OCI-LY7 (cell line): ENCODE measurements at regions not wholly inside any gene's neighbourhood (a gene's known extent, or its start where the extent isn't known, plus 50 kb on each side); places are given as distances from the start of the nearest gene placed in this dataset.

Experiments used
- BruUV-seq: library from RNA; stranded (reverse); fragments of 400-500 nt; replicated peaks from 2 replicates; lab custom pipeline; 2021; lab: Mats Ljungman, UMichigan
- CTCF ChIA-PET: fragments of 300-600 bp; sonication (Branson Sonifier 250); formaldehyde crosslinking; loops from one replicate; lab custom pipeline; 2022; ENCODE audit warnings: antibody characterized with exemption; ENCODE audit not compliant: unreplicated experiment; lab: Charles Lee
- POLR2A ChIA-PET: fragments of 300-600 bp; sonication (Branson Sonifier 250); formaldehyde crosslinking; loops from one replicate; lab custom pipeline; 2022; ENCODE audit warnings: antibody characterized with exemption; lab: Charles Lee
- DNase-seq: peaks from one replicate; pipeline ENCODE4 v3.0.0-alpha.2; 2015; ENCODE audit warnings: low spot score
- H2AFZ ChIP-seq: fragments of 200-600 bp; sonication (generic), shearing (Covaris generic); 2 replicates; pipeline ENCODE4 v1.6.1; 2014; ENCODE audit warnings: mild to moderate bottlenecking, antibody characterized with exemption, low read length, moderate library complexity
- H3K27ac ChIP-seq: fragments of 200-600 bp; sonication (generic); 2 replicates; pipeline ENCODE4 v1.5.1; 2014; ENCODE audit warnings: mixed run types, low read depth, mild to moderate bottlenecking, moderate library complexity, low read length, inconsistent platforms; ENCODE audit not compliant: poor library complexity, severe bottlenecking
- H3K36me3 ChIP-seq: fragments of 200-600 bp; sonication (generic); 2 replicates; pipeline ENCODE4 v1.6.1; 2014; ENCODE audit warnings: mild to moderate bottlenecking, antibody characterized with exemption, low read length, moderate library complexity, mixed read lengths; ENCODE audit not compliant: insufficient read depth
- H3K4me1 ChIP-seq: fragments of 200-600 bp; sonication (generic); 2 replicates; pipeline ENCODE4 v1.5.1; 2014; ENCODE audit warnings: mild to moderate bottlenecking, low read length; ENCODE audit not compliant: insufficient read depth, poor library complexity, severe bottlenecking
- H3K4me2 ChIP-seq: fragments of 200-600 bp; sonication (generic); 2 replicates; pipeline ENCODE4 v1.6.1; 2014; ENCODE audit warnings: mild to moderate bottlenecking, low read length
- H3K4me3 ChIP-seq: fragments of 200-600 bp; sonication (generic); 2 replicates; pipeline ENCODE4 v1.5.1; 2014; ENCODE audit warnings: mild to moderate bottlenecking, low read depth, low read length; ENCODE audit not compliant: poor library complexity, severe bottlenecking
- H3K79me2 ChIP-seq: fragments of 200-600 bp; sonication (generic); 2 replicates; pipeline ENCODE4 v1.6.1; 2016; ENCODE audit warnings: low read depth, mild to moderate bottlenecking, low read length, moderate library complexity, mixed read lengths; ENCODE audit not compliant: insufficient read depth
- H3K9me2 ChIP-seq: fragments of 200-600 bp; sonication (generic); 2 replicates; pipeline ENCODE4 v1.6.1; 2016; ENCODE audit warnings: mild to moderate bottlenecking, low read length, mixed read lengths; ENCODE audit not compliant: insufficient read depth
- H3K9me3 ChIP-seq: fragments of 200-600 bp; sonication (generic); 2 replicates; pipeline ENCODE4 v1.6.1; 2014; ENCODE audit warnings: mild to moderate bottlenecking, mixed run types, low read length, mixed read lengths
- H4K20me1 ChIP-seq: fragments of 200-600 bp; sonication (generic); 2 replicates; pipeline ENCODE4 v1.6.1; 2014; ENCODE audit warnings: mild to moderate bottlenecking, antibody characterized with exemption, low read length, moderate library complexity, mixed read lengths; ENCODE audit not compliant: insufficient read depth
- EZH2phosphoT487 ChIP-seq: fragments of 200-600 bp; sonication (generic); IDR thresholded peaks from 2 replicates; pipeline ENCODE4 v1.6.1; 2018; ENCODE audit warnings: low read depth, borderline replicate concordance, mild to moderate bottlenecking, mixed run types, antibody characterized with exemption, low read length, moderate library complexity, mixed read lengths
- intact Hi-C: fragments of 100-400 bp; cut with micrococcal nuclease; formaldehyde crosslinking; loops from one replicate; pipeline ENCODE4 v1.10.0; 2022; ENCODE audit not compliant: unreplicated experiment
- TF ChIP-seq, protein P1 (sequence below): fragments of 200-600 bp; sonication (generic); conservative IDR thresholded peaks from 2 replicates; pipeline ENCODE4 v1.5.1; 2014; ENCODE audit warnings: mild to moderate bottlenecking, antibody characterized with exemption, low read length, moderate library complexity, mixed read lengths

DNA sequence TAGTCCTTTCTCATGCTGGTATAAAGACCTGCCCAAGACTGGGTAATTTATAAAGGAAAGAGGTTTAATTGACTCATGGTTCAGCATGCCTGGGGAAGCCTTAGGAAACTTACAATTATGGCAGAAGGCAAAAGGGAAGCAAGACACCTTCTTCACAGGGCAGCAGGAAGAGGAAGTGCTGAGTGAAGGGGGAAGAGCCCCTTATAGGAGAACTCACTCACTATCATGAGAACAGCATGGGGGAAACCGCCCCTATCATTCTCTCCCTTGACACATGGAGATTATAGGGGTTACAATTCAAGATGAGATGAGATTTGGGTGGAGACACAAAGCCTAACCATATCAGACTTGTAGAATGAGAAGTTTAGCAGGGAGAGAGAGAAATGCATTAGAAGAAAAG lies 373.3 kb upstream of the DIAPH2 start:
- no peak for TF ChIP-seq EZH2phosphoT487
- TF ChIP-seq, protein P1, sequence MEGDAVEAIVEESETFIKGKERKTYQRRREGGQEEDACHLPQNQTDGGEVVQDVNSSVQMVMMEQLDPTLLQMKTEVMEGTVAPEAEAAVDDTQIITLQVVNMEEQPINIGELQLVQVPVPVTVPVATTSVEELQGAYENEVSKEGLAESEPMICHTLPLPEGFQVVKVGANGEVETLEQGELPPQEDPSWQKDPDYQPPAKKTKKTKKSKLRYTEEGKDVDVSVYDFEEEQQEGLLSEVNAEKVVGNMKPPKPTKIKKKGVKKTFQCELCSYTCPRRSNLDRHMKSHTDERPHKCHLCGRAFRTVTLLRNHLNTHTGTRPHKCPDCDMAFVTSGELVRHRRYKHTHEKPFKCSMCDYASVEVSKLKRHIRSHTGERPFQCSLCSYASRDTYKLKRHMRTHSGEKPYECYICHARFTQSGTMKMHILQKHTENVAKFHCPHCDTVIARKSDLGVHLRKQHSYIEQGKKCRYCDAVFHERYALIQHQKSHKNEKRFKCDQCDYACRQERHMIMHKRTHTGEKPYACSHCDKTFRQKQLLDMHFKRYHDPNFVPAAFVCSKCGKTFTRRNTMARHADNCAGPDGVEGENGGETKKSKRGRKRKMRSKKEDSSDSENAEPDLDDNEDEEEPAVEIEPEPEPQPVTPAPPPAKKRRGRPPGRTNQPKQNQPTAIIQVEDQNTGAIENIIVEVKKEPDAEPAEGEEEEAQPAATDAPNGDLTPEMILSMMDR: no peak
- intact Hi-C loops: no loop called here
- Histone ChIP-seq H3K4me1 (no peaks in the 10 kb centered on the region), H3K9me3 (no peaks in the 10 kb centered on the region), H2AFZ (no peak overlapping the region), H3K9me2 (no peaks in the 10 kb centered on the region), H4K20me1 (no peaks in the 10 kb centered on the region), H3K79me2 (no peaks in the 10 kb centered on the region), H3K27ac (no peak overlapping the region), H3K4me2 (no peak overlapping the region), H3K4me3 (no peak overlapping the region), H3K36me3 (no peaks in the 10 kb centered on the region)
- ChIA-PET POLR2A (no interaction called here), CTCF (no interaction called here)
- no TSS peak for BruUV-seq
- DNase-seq: no peak

DNA sequence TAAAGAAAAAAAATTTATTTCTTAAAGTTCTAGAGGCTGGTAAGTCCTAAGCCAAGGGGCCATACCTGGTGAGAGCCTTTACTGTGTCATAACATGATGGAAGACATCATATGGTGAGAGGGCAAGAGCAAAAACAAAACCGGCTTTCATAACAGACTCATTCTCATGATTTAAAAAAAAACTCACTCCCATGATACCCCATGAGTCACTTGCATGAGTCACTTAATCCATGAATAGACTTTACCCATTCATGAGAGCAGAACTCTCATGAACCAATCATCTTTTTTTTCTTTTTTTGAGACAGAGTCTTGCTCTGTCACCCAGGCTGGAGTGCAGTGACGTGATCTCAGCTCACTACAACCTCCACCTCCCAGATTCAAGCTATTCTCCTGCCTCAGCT lies 369.7 kb upstream of the DIAPH2 start:
- POLR2A ChIA-PET: no interaction called here
- no peak for TF ChIP-seq EZH2phosphoT487
- TF ChIP-seq, protein P1: no peak
- BruUV-seq: no TSS peak
- Histone ChIP-seq H3K4me1 (no peaks in the 10 kb centered on the region), H3K9me3 (no peaks in the 10 kb centered on the region), H2AFZ (no peak overlapping the region), H3K27ac (no peak overlapping the region), H3K9me2 (no peaks in the 10 kb centered on the region), H3K4me2 (no peak overlapping the region), H4K20me1 (no peaks in the 10 kb centered on the region), H3K79me2 (no peaks in the 10 kb centered on the region), H3K4me3 (no peak overlapping the region), H3K36me3 (no peaks in the 10 kb centered on the region)
- CTCF ChIA-PET: no interaction called here
- intact Hi-C loops: no loop called here
- no peak for DNase-seq

DNA sequence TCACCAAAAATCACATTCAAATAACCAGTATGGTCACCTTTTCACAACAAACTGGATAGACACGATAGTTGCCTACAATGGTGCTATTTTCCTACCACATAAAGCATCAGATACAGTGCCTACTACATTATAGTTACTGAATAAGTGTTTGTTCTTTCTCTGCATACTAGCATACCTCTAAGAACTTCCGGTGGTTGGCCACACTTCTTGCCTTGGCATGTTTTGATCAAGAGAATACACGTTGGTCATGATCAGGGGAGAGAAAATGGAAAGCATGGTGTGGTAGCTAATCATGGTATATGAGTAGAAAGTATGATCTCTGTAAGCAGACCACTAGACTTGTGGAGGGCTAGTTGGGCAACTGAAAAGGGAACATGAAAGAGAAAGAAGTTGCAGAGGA lies 322.8 kb upstream of the DIAPH2 start:
- CTCF ChIA-PET: no interaction called here
- Histone ChIP-seq H3K4me1 (no peaks in the 10 kb centered on the region), H4K20me1 (no peaks in the 10 kb centered on the region), H3K9me3 (no peaks in the 10 kb centered on the region), H3K4me3 (no peak overlapping the region), H3K27ac (no peak overlapping the region), H3K4me2 (no peak overlapping the region), H2AFZ (no peak overlapping the region), H3K9me2 (no peaks in the 10 kb centered on the region), H3K36me3 (no peaks in the 10 kb centered on the region), H3K79me2 (no peaks in the 10 kb centered on the region)
- intact Hi-C loops: no loop called here
- no peak for DNase-seq
- POLR2A ChIA-PET: no interaction called here
- TF ChIP-seq, protein P1: no peak
- TF ChIP-seq EZH2phosphoT487: no peak
- no TSS peak for BruUV-seq
